ENCODE measurements at regions not wholly inside any gene's neighbourhood (a gene's known extent, or its start where the extent isn't known, plus 50 kb on each side); places are given as distances from the start of the nearest gene placed in this dataset.

- peak overlapping the region in 2 of 11 experiments; percentile 5 to 39; a peak in 1 of 22 replicates for H3K27ac ChIP-seq
- peaks cover 7 to 32% (median 19%) of the 10 kb centered on the region in 10 experiments; a peak in 19 of 20 replicates for H3K4me1 ChIP-seq
- TF ChIP-seq Cebpa-rat (IDR thresholded peaks at IDR 0.05): no peak
- H3K4me2 ChIP-seq: peak overlapping the region in 3 of 11 experiments; percentile 3 to 30 (median 5); a peak in 1 of 22 replicates
- H3K9me3 ChIP-seq (replicated peaks in 1 of 11): peaks cover 0 to 13% (median 10%) of the 10 kb centered on the region in 11 experiments; a peak in 14 of 22 replicates
- H3K4me3 ChIP-seq: no peak overlapping the region
- H3K9ac ChIP-seq: no peak overlapping the region
- H4K20me1 ChIP-seq: no peaks in the 10 kb centered on the region
- H3K36me3 ChIP-seq: no peaks in the 10 kb centered on the region
- H3K27me3 ChIP-seq: no peaks in the 10 kb centered on the region
These were observed 72.1 kb upstream of the MAP4K4 start for GRCh38 chr2:101625387-101625786.

GRCh38 chr2:101624706-101625332 is 72.7 kb upstream of the MAP4K4 start:
- H3K27ac ChIP-seq: peak overlapping the region in 2 of 11 experiments; percentile 5 to 39; a peak in 3 of 22 replicates

GRCh38 chr2:101623031-101623521 is 74.4 kb upstream of the MAP4K4 start:
- Histone ChIP-seq H3K4me1 (peaks cover 3 to 47% (median 26%) of the 10 kb centered on the region in 10 experiments), H4K20me1 (no peaks in the 10 kb centered on the region), H3K9ac (peak overlapping the region in 4 of 11 experiments; percentile 0 to 43 (median 28); a peak in 2 of 22 replicates), H3K4me2 (peak overlapping the region in 8 of 11 experiments; percentile 0 to 83 (median 62); a peak in 12 of 22 replicates), H3K27me3 (peaks cover 0 to 2% (median 0%) of the 10 kb centered on the region in 11 experiments; a peak in 2 of 22 replicates), H3K27ac (peak overlapping the region in 10 of 11 experiments; percentile 13 to 75 (median 51); a peak in 16 of 22 replicates), H3K36me3 (no peaks in the 10 kb centered on the region), H3K4me3 (no peak overlapping the region), H3K9me3 (replicated peaks in 1 of 11) (peaks cover 0 to 12% (median 9%) of the 10 kb centered on the region in 11 experiments; a peak in 14 of 22 replicates)
- no peak for TF ChIP-seq Cebpa-rat (IDR thresholded peaks at IDR 0.05)

More at GRCh38 chr2:101624706-101625332, 72.7 kb upstream of the MAP4K4 start:
- Histone ChIP-seq H4K20me1 (no peaks in the 10 kb centered on the region), H3K4me2 (peak overlapping the region in 1 of 11 experiments; percentile 3; a peak in 1 of 22 replicates), H3K9me3 (replicated peaks in 1 of 11) (peaks cover 0 to 13% (median 10%) of the 10 kb centered on the region in 11 experiments; a peak in 14 of 22 replicates), H3K4me3 (no peak overlapping the region), H3K9ac (no peak overlapping the region), H3K27me3 (no peaks in the 10 kb centered on the region), H3K4me1 (peaks cover 7 to 30% (median 19%) of the 10 kb centered on the region in 10 experiments; a peak in 19 of 20 replicates), H3K36me3 (no peaks in the 10 kb centered on the region)
- TF ChIP-seq Cebpa-rat (IDR thresholded peaks at IDR 0.05): no peak

DNA sequence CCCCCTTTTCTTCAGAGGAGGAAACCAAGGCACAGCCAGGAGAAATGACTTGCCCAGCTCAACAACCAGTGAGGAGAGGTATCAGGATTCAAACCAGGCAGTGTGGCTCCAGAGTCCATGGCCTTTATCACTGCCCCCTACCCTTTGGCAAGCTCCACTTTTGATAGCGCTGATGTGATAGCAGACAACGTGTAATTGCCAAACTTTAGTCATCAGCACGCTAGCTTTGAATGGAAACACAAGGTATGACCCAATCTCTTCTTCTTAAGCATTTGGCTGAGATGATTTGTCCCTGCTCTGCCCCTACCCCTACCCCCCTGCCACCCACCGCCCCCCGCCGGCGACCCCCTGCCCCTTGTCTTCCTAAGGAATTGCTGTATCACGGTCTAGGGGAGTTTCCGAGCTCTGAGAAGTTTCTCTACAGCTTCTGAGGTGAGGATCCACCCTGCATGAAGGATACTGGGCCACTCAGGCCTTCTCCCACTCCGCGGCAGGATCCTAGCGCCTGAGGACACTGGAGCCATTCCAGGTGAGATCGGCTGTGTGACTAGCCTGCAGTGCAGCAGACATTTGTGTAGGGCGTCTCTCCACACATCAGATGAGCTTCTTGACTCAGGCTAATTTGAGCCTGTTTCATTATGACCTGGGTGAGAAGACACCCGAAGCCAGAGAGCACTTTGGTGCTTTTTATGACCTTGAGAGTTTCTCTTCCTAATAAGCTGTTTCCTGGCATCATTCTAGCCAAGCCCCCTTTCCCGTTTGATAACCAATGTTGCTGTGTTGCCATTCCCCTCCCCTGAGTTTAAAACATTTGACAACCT is 75.1 kb upstream of the MAP4K4 start:
- no peak overlapping the region for H3K4me3 ChIP-seq
- no peaks in the 10 kb centered on the region for H3K36me3 ChIP-seq
- H3K9me3 ChIP-seq (replicated peaks in 1 of 11): peaks cover 0 to 6% (median 3%) of the 10 kb centered on the region in 11 experiments; a peak in 9 of 22 replicates
- peak overlapping the region in 4 of 11 experiments; percentile 0 to 43 (median 28); a peak in 2 of 22 replicates for H3K9ac ChIP-seq
- peaks cover 10 to 53% (median 33%) of the 10 kb centered on the region in 10 experiments for H3K4me1 ChIP-seq
- TF ChIP-seq Cebpa-rat (IDR thresholded peaks at IDR 0.05): no peak
- peak overlapping the region in 8 of 11 experiments; percentile 0 to 83 (median 62); a peak in 12 of 22 replicates for H3K4me2 ChIP-seq
- peak overlapping the region in 10 of 11 experiments; percentile 6 to 75 (median 51); a peak in 16 of 22 replicates for H3K27ac ChIP-seq
- peaks cover 0 to 8% (median 0%) of the 10 kb centered on the region in 11 experiments; a peak in 2 of 22 replicates for H3K27me3 ChIP-seq
- H4K20me1 ChIP-seq: no peaks in the 10 kb centered on the region

- TF ChIP-seq Cebpa-rat (IDR thresholded peaks at IDR 0.05): no peak
- no peak overlapping the region for H3K27ac ChIP-seq
- H3K27me3 ChIP-seq: peaks cover 0 to 10% (median 0%) of the 10 kb centered on the region in 11 experiments; a peak in 2 of 22 replicates
- no peaks in the 10 kb centered on the region for H3K9me3 ChIP-seq (replicated peaks in 1 of 11)
- H3K4me3 ChIP-seq: no peak overlapping the region
- H3K36me3 ChIP-seq: no peaks in the 10 kb centered on the region
- H3K4me1 ChIP-seq: peaks cover 12 to 51% (median 36%) of the 10 kb centered on the region in 10 experiments
- H3K9ac ChIP-seq: no peak overlapping the region
- H4K20me1 ChIP-seq: no peaks in the 10 kb centered on the region
- H3K4me2 ChIP-seq: peak overlapping the region in 9 of 11 experiments; percentile 1 to 67 (median 53); a peak in 12 of 22 replicates
These were observed 78.3 kb upstream of the MAP4K4 start for GRCh38 chr2:101619191-101619591.

DNA sequence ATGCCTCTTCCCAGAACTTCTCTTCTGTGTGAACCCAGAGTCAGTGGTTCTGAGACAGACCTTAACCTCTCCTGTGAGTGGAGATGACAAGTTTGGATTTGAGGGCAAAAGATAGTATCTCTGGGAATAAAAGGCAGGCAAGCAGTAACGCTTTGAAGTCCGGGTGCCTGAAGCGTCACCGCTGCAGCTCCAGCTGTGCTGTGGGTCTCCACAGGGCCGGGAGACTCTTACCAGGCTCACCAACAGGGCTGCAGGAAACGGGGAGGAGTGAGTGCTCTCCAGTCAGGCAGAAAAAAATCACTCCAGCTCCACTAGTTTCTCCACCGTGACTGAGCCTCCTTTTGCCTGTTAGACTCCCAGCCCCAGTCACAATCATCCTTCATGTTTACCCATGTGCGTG is 79.7 kb upstream of the MAP4K4 start:
- H3K9me3 ChIP-seq (replicated peaks in 1 of 11): no peaks in the 10 kb centered on the region
- H3K27ac ChIP-seq: no peak overlapping the region
- H3K4me2 ChIP-seq: peak overlapping the region; percentile 1 to 67 (median 51); a peak in 18 of 22 replicates
- no peak for TF ChIP-seq Cebpa-rat (IDR thresholded peaks at IDR 0.05)
- H3K27me3 ChIP-seq: peaks cover 0 to 10% (median 0%) of the 10 kb centered on the region in 11 experiments; a peak in 2 of 22 replicates
- H3K36me3 ChIP-seq: no peaks in the 10 kb centered on the region
- no peak overlapping the region for H3K4me3 ChIP-seq
- H3K4me1 ChIP-seq: peaks cover 12 to 39% (median 27%) of the 10 kb centered on the region in 10 experiments
- H3K9ac ChIP-seq: no peak overlapping the region
- no peaks in the 10 kb centered on the region for H4K20me1 ChIP-seq

GRCh38 chr2:101617188-101617587 is 80.3 kb upstream of the MAP4K4 start:
- H3K9me3 ChIP-seq (replicated peaks in 1 of 11): no peaks in the 10 kb centered on the region
- H3K27me3 ChIP-seq: peaks cover 0 to 10% (median 0%) of the 10 kb centered on the region in 11 experiments; a peak in 2 of 22 replicates
- no peak for TF ChIP-seq Cebpa-rat (IDR thresholded peaks at IDR 0.05)
- H3K4me3 ChIP-seq: no peak overlapping the region
- H3K4me1 ChIP-seq: peaks cover 10 to 34% (median 24%) of the 10 kb centered on the region in 10 experiments
- H3K27ac ChIP-seq: no peak overlapping the region
- H4K20me1 ChIP-seq: no peaks in the 10 kb centered on the region
- H3K9ac ChIP-seq: no peak overlapping the region
- H3K36me3 ChIP-seq: no peaks in the 10 kb centered on the region
- H3K4me2 ChIP-seq: peak overlapping the region in 9 of 11 experiments; percentile 1 to 67 (median 53); a peak in 14 of 22 replicates

GRCh38 chr2:101614127-101614759 is 83.3 kb upstream of the MAP4K4 start:
- Histone ChIP-seq H3K9ac (no peak overlapping the region), H3K4me3 (no peak overlapping the region), H4K20me1 (no peaks in the 10 kb centered on the region), H3K36me3 (no peaks in the 10 kb centered on the region), H3K27ac (no peak overlapping the region), H3K4me1 (peaks cover 10 to 25% (median 21%) of the 10 kb centered on the region in 10 experiments), H3K27me3 (peaks cover 0 to 10% (median 0%) of the 10 kb centered on the region in 11 experiments; a peak in 2 of 22 replicates), H3K4me2 (no peak overlapping the region), H3K9me3 (replicated peaks in 1 of 11) (peaks cover 0 to 6% (median 0%) of the 10 kb centered on the region in 11 experiments; a peak in 2 of 22 replicates)
- no peak for TF ChIP-seq Cebpa-rat (IDR thresholded peaks at IDR 0.05)
